ENCODE measurements at regions not wholly inside any gene's neighbourhood (a gene's known extent, or its start where the extent isn't known, plus 50 kb on each side); places are given as distances from the start of the nearest gene placed in this dataset.

- no peaks in the 10 kb centered on the region for H3K27me3 ChIP-seq (ENCODE audit: insufficient read depth)
- no peaks in the 10 kb centered on the region for H3K9me3 ChIP-seq
- peak overlapping the region in 1 of 2 experiments; percentile 77; a peak in 2 of 4 replicates for H3K27ac ChIP-seq (ENCODE audit: low read depth in 2 of 2, low read length in 1 of 2)
- TF ChIP-seq RXRA (IDR thresholded peaks at IDR 0.05; ENCODE audit: borderline replicate concordance, low read depth) = no peak
- TF ChIP-seq EP300 (IDR thresholded peaks at IDR 0.05; ENCODE audit: borderline replicate concordance in 1 of 2, low read depth in 1 of 2, low read length in 1 of 2) = no peak
- TF ChIP-seq PBX3 (IDR thresholded peaks at IDR 0.05) = peak; percentile 37; the same call in 1 of the 2 replicates
- TF ChIP-seq TAF1 (IDR thresholded peaks at IDR 0.05; ENCODE audit: borderline replicate concordance, low read depth, low read length) = no peak
- no peak for TF ChIP-seq NFIC (IDR thresholded peaks at IDR 0.05; ENCODE audit: borderline replicate concordance)
- TF ChIP-seq GATA2 (CRISPR knock-in tag; IDR thresholded peaks at IDR 0.05) = no peak
- peak overlapping the region; percentile 34; the same call in 1 of the 2 replicates for H3K9ac ChIP-seq
- no peak for DNase-seq
- H3K36me3 ChIP-seq (replicated peaks in 1 of 2; ENCODE audit: control insufficient read depth in 1 of 2, insufficient read depth in 2 of 2, low read length in 1 of 2) = no peaks in the 10 kb centered on the region
- POLR2A ChIA-PET = no interaction called here
- H4K20me1 ChIP-seq (ENCODE audit: insufficient read depth) = no peaks in the 10 kb centered on the region
- H2AFZ ChIP-seq (ENCODE audit: low read depth) = no peak overlapping the region
- peaks cover 8% of the 10 kb centered on the region for H3F3A ChIP-seq (replicated peaks; ENCODE audit: insufficient read depth)
- H3K4me1 ChIP-seq (ENCODE audit: control insufficient read depth in 1 of 2, insufficient read depth in 2 of 2, low read depth in 1 of 2, low read length in 1 of 2) = peaks cover 2 to 5% of the 10 kb centered on the region in 2 experiments; a peak in 2 of 4 replicates
- H3K4me3 ChIP-seq (ENCODE audit: low read depth in 2 of 2, low read length in 1 of 2) = no peak overlapping the region
- H3K9me2 ChIP-seq = no peaks in the 10 kb centered on the region
- CTCF ChIA-PET = interaction anchor here (0.7 to 1.7 kb wide), 3 partner anchors 13 to 551 kb away, joined by 3 to 4 read pairs (median 3); no protein-coding TSS in a partner anchor
- no peaks in the 10 kb centered on the region for H3K79me2 ChIP-seq (ENCODE audit: insufficient read depth)
- 93% methylated on average over 3 of the region's 3 CpGs for WGBS (ENCODE audit: low lambda C conversion rate)
- H3K4me2 ChIP-seq = 0 out of 2 replicates have a peak overlapping the region, but pooled peaks have one; percentile 9
Observed at GRCh38 chr7:41147606-41148485, 555.0 kb downstream of the INHBA start.

GRCh38 chr7:41146429-41146828, 556.5 kb downstream of the INHBA start:
- no peaks in the 10 kb centered on the region for H3K9me2 ChIP-seq
- no peak overlapping the region for H3K4me3 ChIP-seq (ENCODE audit: low read depth in 2 of 2, low read length in 1 of 2)
- no peaks in the 10 kb centered on the region for H3K9me3 ChIP-seq
- ChIA-PET CTCF (interaction anchor here (0.8 to 1.7 kb wide), 4 partner anchors 15 to 914 kb away, joined by 3 to 4 read pairs (median 3); no protein-coding TSS in a partner anchor), POLR2A (no interaction called here)
- no peaks in the 10 kb centered on the region for H3K79me2 ChIP-seq (ENCODE audit: insufficient read depth)
- H2AFZ ChIP-seq (ENCODE audit: low read depth) = no peak overlapping the region
- no peak for DNase-seq
- H3K9ac ChIP-seq = no peak overlapping the region
- WGBS (ENCODE audit: low lambda C conversion rate) = 84% methylated on average over 3 of the region's 3 CpGs
- no peak overlapping the region for H3K27ac ChIP-seq (ENCODE audit: low read depth in 2 of 2, low read length in 1 of 2)
- no peaks in the 10 kb centered on the region for H4K20me1 ChIP-seq (ENCODE audit: insufficient read depth)
- H3K36me3 ChIP-seq (replicated peaks in 1 of 2; ENCODE audit: control insufficient read depth in 1 of 2, insufficient read depth in 2 of 2, low read length in 1 of 2) = no peaks in the 10 kb centered on the region
- peaks cover 8% of the 10 kb centered on the region for H3F3A ChIP-seq (replicated peaks; ENCODE audit: insufficient read depth)
- H3K27me3 ChIP-seq (ENCODE audit: insufficient read depth) = no peaks in the 10 kb centered on the region
- H3K4me2 ChIP-seq = no peak overlapping the region
- peaks cover 2 to 5% of the 10 kb centered on the region in 2 experiments; a peak in 2 of 4 replicates for H3K4me1 ChIP-seq (ENCODE audit: control insufficient read depth in 1 of 2, insufficient read depth in 2 of 2, low read depth in 1 of 2, low read length in 1 of 2)
- no peak for TF ChIP-seq ZBTB33 (IDR thresholded peaks at IDR 0.05; ENCODE audit: borderline replicate concordance, low read depth)
- no peak for TF ChIP-seq GATA2 (CRISPR knock-in tag; IDR thresholded peaks at IDR 0.05)
- TF ChIP-seq JUND (IDR thresholded peaks at IDR 0.05) = no peak
- no peak for TF ChIP-seq RXRA (IDR thresholded peaks at IDR 0.05; ENCODE audit: borderline replicate concordance, low read depth)
- TF ChIP-seq FOSL2 (IDR thresholded peaks at IDR 0.05; ENCODE audit: borderline replicate concordance, low read depth) = no peak
- no peak for TF ChIP-seq CHD2 (IDR thresholded peaks at IDR 0.05; ENCODE audit: low read length, partially characterized antibody)
- TF ChIP-seq PBX3 (IDR thresholded peaks at IDR 0.05) = no peak
- TF ChIP-seq YY1 (IDR thresholded peaks at IDR 0.05; ENCODE audit: low read depth) = no peak
- TF ChIP-seq NFIC (IDR thresholded peaks at IDR 0.05; ENCODE audit: borderline replicate concordance) = no peak
- TF ChIP-seq RFX5 (IDR thresholded peaks at IDR 0.05; ENCODE audit: low read length) = no peak
- TF ChIP-seq MEF2A (IDR thresholded peaks at IDR 0.05; ENCODE audit: borderline replicate concordance, low read depth) = no peak
- no peak for TF ChIP-seq RAD21 (IDR thresholded peaks at IDR 0.05; ENCODE audit: low read length)
- TF ChIP-seq TAF1 (IDR thresholded peaks at IDR 0.05; ENCODE audit: borderline replicate concordance, low read depth, low read length) = no peak
- TF ChIP-seq IRF3 (IDR thresholded peaks at IDR 0.05; ENCODE audit: low read depth, low read length) = no peak
- no peak for TF ChIP-seq TCF12 (IDR thresholded peaks at IDR 0.05)
- TF ChIP-seq EP300 (IDR thresholded peaks at IDR 0.05; ENCODE audit: borderline replicate concordance in 1 of 2, low read depth in 1 of 2, low read length in 1 of 2) = no peak
- no peak for TF ChIP-seq GABPA (IDR thresholded peaks at IDR 0.05; ENCODE audit: low read depth)
- no peak for TF ChIP-seq POLR2AphosphoS5 (IDR thresholded peaks at IDR 0.05; ENCODE audit: low read depth, low read length)

All from SK-N-SH (cell line).